GM23338 (cell line): ENCODE measurements at regions not wholly inside any gene's neighbourhood (a gene's known extent, or its start where the extent isn't known, plus 50 kb on each side); places are given as distances from the start of the nearest gene placed in this dataset.

ENCODE experiments used
- ATAC-seq: fragments of 200-7000 bp; cut with Tn5 transposase; 3 replicates; pipeline ENCODE4 v1.9.1; 2020
- DNase-seq: peaks from one replicate; pipeline ENCODE4 v3.0.0-alpha.2; 2015; ENCODE audit warnings: low spot score
- H2AFZ ChIP-seq: fragments of 200-600 bp; sonication (generic); 2 replicates; pipeline ENCODE4 v1.8.0; 2016; ENCODE audit warnings: antibody characterized with exemption, mild to moderate bottlenecking, moderate library complexity
- H3F3A ChIP-seq: fragments of 200-600 bp; sonication (generic); replicated peaks from 2 replicates; pipeline ENCODE4 v1.8.0; 2017; ENCODE audit warnings: antibody characterized with exemption, mixed run types, low read depth
- H3K27ac ChIP-seq: fragments of 200-600 bp; sonication (generic); 2 replicates; pipeline ENCODE4 v1.6.1; 2016; ENCODE audit warnings: low read depth
- H3K27me3 ChIP-seq: fragments of 200-600 bp; sonication (generic); 2 replicates; pipeline ENCODE4 v1.8.0; 2016; ENCODE audit warnings: mild to moderate bottlenecking, mixed run types, moderate library complexity; ENCODE audit not compliant: insufficient read depth
- H3K36me3 ChIP-seq: fragments of 200-600 bp; sonication (generic); 2 replicates; pipeline ENCODE4 v1.8.0; 2016; ENCODE audit warnings: mild to moderate bottlenecking; ENCODE audit not compliant: insufficient read depth
- H3K4me1 ChIP-seq: fragments of 200-600 bp; sonication (generic); 2 replicates; pipeline ENCODE4 v1.8.0; 2016; ENCODE audit warnings: mild to moderate bottlenecking, moderate library complexity; ENCODE audit not compliant: insufficient read depth
- H3K4me2 ChIP-seq: fragments of 200-600 bp; sonication (generic); 2 replicates; pipeline ENCODE4 v1.7.1; 2017; ENCODE audit warnings: mixed run types
- H3K4me3 ChIP-seq: fragments of 200-600 bp; sonication (generic); 2 replicates; pipeline ENCODE4 v1.6.1; 2016; ENCODE audit warnings: mixed run types
- H3K79me2 ChIP-seq: fragments of 200-600 bp; sonication (generic); replicated peaks from 2 replicates; pipeline ENCODE4 v1.8.0; 2017; ENCODE audit warnings: mild to moderate bottlenecking; ENCODE audit not compliant: insufficient read depth
- H3K9me2 ChIP-seq: fragments of 200-600 bp; sonication (generic); 2 replicates; pipeline ENCODE4 v1.8.0; 2017; ENCODE audit not compliant: insufficient read depth
- H4K20me1 ChIP-seq: fragments of 200-600 bp; sonication (generic); replicated peaks from 2 replicates; pipeline ENCODE4 v1.8.0; 2017; ENCODE audit warnings: mild to moderate bottlenecking; ENCODE audit not compliant: insufficient read depth
- H3K27ac Mint-ChIP-seq: 2 replicates; pipeline ENCODE4 v1.8.0; 2020; ENCODE audit warnings: inconsistent platforms, mild to moderate bottlenecking, moderate library complexity, mixed read lengths
- H3K27me3 Mint-ChIP-seq: 3 replicates; pipeline ENCODE4 v1.8.0; 2022; ENCODE audit warnings: low read depth, mild to moderate bottlenecking, moderate library complexity, mixed read lengths, inconsistent platforms; ENCODE audit not compliant: insufficient read depth, poor library complexity
- H3K36me3 Mint-ChIP-seq: 3 replicates; pipeline ENCODE4 v1.8.0; 2021; ENCODE audit warnings: low read depth, mild to moderate bottlenecking, inconsistent platforms, moderate library complexity, mixed read lengths
- H3K4me1 Mint-ChIP-seq: 3 replicates; pipeline ENCODE4 v1.8.0; 2020; ENCODE audit warnings: mild to moderate bottlenecking, inconsistent platforms, mixed read lengths
- H3K4me3 Mint-ChIP-seq: 3 replicates; pipeline ENCODE4 v1.8.0; 2021; ENCODE audit warnings: moderate library complexity, mild to moderate bottlenecking, inconsistent platforms, mixed read lengths
- H3K9me3 Mint-ChIP-seq: 3 replicates; pipeline ENCODE4 v1.8.0; 2020; ENCODE audit warnings: moderate library complexity, mild to moderate bottlenecking, inconsistent platforms, mixed read lengths
- CREB1 ChIP-seq: fragments of 250-450 bp; sonication (Bioruptor Pico); IDR thresholded peaks from 2 replicates; pipeline ENCODE4 v1.5.0; 2020; ENCODE audit warnings: low read depth, mild to moderate bottlenecking, moderate library complexity
- EZH2 ChIP-seq: fragments of 200-600 bp; sonication (generic); IDR thresholded peaks from one replicate; pipeline ENCODE4 v1.8.0; 2017; ENCODE audit warnings: antibody characterized with exemption, mild to moderate bottlenecking, low read depth; ENCODE audit not compliant: unreplicated experiment
- EZH2phosphoT487 ChIP-seq: fragments of 200-600 bp; sonication (generic); IDR thresholded peaks from one replicate; pipeline ENCODE4 v1.8.1; 2018; ENCODE audit warnings: antibody characterized with exemption; ENCODE audit not compliant: unreplicated experiment
- JUNB ChIP-seq: IDR thresholded peaks from one replicate; pipeline ENCODE4 v1.6.1; 2016; ENCODE audit warnings: antibody characterized with exemption; ENCODE audit not compliant: unreplicated experiment
- NANOG ChIP-seq: IDR thresholded peaks from 2 replicates; pipeline ENCODE4 v1.6.1; 2016; ENCODE audit warnings: antibody characterized with exemption, borderline replicate concordance
- POLR2AphosphoS5 ChIP-seq: IDR thresholded peaks from 2 replicates; pipeline ENCODE4 v1.6.1; 2016; ENCODE audit warnings: antibody characterized with exemption, low read depth
- STAT1 ChIP-seq: IDR thresholded peaks from one replicate; pipeline ENCODE4 v1.6.1; 2016; ENCODE audit warnings: antibody characterized with exemption; ENCODE audit not compliant: unreplicated experiment
- ZNF114 ChIP-seq: fragments of 250-450 bp; sonication (Bioruptor Pico); IDR thresholded peaks from 2 replicates; pipeline ENCODE4 v1.5.0; 2020; ENCODE audit warnings: mild to moderate bottlenecking, moderate library complexity
- ZNF331 ChIP-seq: fragments of 250-450 bp; sonication (Bioruptor Pico); IDR thresholded peaks from 2 replicates; pipeline ENCODE4 v1.5.0; 2020; ENCODE audit warnings: low read depth, mild to moderate bottlenecking, moderate library complexity
- TF ChIP-seq, protein P1 (sequence below), 2 experiments: fragments of 200-600 bp in 1 of 2; sonication (generic) in 1 of 2; conservative IDR thresholded peaks; 2 replicates each; pipeline versions ENCODE4 v1.5.1 to v1.6.1; 2016 to 2017; ENCODE audit warnings: antibody characterized with exemption in 2 of 2, low read depth in 2 of 2, mild to moderate bottlenecking in 2 of 2, moderate library complexity in 1 of 2
- TF ChIP-seq, protein P2 (sequence below): IDR thresholded peaks from one replicate; pipeline ENCODE4 v1.6.1; 2018; ENCODE audit warnings: antibody characterized with exemption; ENCODE audit not compliant: unreplicated experiment
- TF ChIP-seq, protein P3 (sequence below): fragments of 250-450 bp; sonication (Bioruptor Pico); IDR thresholded peaks from 2 replicates; pipeline ENCODE4 v1.5.0; 2020; ENCODE audit warnings: mild to moderate bottlenecking, moderate library complexity

DNA sequence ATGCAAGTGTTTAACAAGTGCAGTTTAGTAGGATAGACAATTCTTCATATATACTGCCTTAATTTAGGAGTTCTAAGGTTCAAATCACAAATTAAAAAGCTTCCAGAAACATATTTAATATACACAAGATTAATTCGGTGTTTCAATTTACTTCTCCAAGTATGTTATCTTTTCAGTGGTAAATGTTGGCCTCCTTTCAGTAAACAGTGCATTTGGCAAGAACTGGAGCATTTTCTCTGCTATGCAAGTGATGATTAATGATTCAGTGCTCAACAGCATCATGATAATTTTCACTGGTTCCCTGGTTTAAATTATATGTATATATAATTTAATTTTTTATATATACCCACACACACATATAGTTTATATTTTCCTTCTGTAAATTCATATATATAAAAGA, 541.7 kb downstream of the EFNA5 start:
- Histone ChIP-seq H3K9me2 (no peaks in the 10 kb centered on the region), H4K20me1 (no peaks in the 10 kb centered on the region), H2AFZ (no peak overlapping the region), H3K4me3 (no peak overlapping the region), H3K27ac (no peak overlapping the region), H3K36me3 (no peaks in the 10 kb centered on the region), H3K4me1 (no peaks in the 10 kb centered on the region), H3F3A (no peaks in the 10 kb centered on the region), H3K79me2 (no peaks in the 10 kb centered on the region), H3K4me2 (no peak overlapping the region), H3K27me3 (no peaks in the 10 kb centered on the region)
- DNase-seq (no peak), ATAC-seq (no peak)
- no peaks in the 10 kb centered on the region for H3K27me3 Mint-ChIP-seq
- H3K9me3 Mint-ChIP-seq: peaks cover 8% of the 10 kb centered on the region; the same call in 2 of the 3 replicates
- H3K4me1 Mint-ChIP-seq: no peaks in the 10 kb centered on the region
- no peak for TF ChIP-seq STAT1
- H3K36me3 Mint-ChIP-seq: no peaks in the 10 kb centered on the region; the same call in 2 of the 3 replicates
- H3K4me3 Mint-ChIP-seq: no peak overlapping the region
- no peak overlapping the region for H3K27ac Mint-ChIP-seq

DNA sequence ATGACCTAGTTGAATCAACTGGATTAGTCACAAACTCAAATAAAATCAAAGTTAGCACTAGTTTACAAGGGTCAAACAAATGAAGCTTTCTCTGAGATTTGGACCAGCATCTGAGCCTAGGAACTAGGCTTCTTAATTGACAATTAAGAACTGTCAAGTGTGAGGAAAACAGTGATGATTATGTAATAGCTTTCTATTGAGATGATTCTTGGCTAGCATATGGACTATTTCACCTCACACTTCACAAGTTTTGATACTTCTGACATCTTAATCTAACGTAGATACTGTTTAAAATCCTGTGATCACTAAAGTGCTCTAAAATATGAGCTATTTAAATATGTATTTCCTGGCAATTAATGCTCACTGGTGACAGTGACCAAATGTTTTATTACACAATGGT, 542.9 kb downstream of the EFNA5 start:
- Histone ChIP-seq H3K4me2 (no peak overlapping the region), H3K36me3 (no peaks in the 10 kb centered on the region), H3K27me3 (no peaks in the 10 kb centered on the region), H3K9me2 (no peaks in the 10 kb centered on the region), H3F3A (no peaks in the 10 kb centered on the region), H3K27ac (no peak overlapping the region), H3K79me2 (no peaks in the 10 kb centered on the region), H3K4me3 (no peak overlapping the region), H4K20me1 (no peaks in the 10 kb centered on the region), H3K4me1 (peaks cover 8% of the 10 kb centered on the region; the same call in 1 of the 2 replicates), H2AFZ (no peak overlapping the region)
- peaks cover 6% of the 10 kb centered on the region; the same call in 1 of the 3 replicates for H3K4me1 Mint-ChIP-seq
- no peak overlapping the region for H3K27ac Mint-ChIP-seq
- no peaks in the 10 kb centered on the region for H3K27me3 Mint-ChIP-seq
- no peaks in the 10 kb centered on the region for H3K36me3 Mint-ChIP-seq
- no peak overlapping the region for H3K4me3 Mint-ChIP-seq
- peaks cover 4% of the 10 kb centered on the region; the same call in 2 of the 3 replicates for H3K9me3 Mint-ChIP-seq
- DNase-seq (no peak), ATAC-seq (no peak)
- TF ChIP-seq EZH2phosphoT487 (no peak), ZNF331 (CRISPR knock-in tag) (no peak), NANOG (no peak), ZNF114 (CRISPR knock-in tag) (no peak), POLR2AphosphoS5 (no peak), JUNB (no peak), STAT1 (no peak), CREB1 (no peak), EZH2 (no peak)
- TF ChIP-seq, protein P1, sequence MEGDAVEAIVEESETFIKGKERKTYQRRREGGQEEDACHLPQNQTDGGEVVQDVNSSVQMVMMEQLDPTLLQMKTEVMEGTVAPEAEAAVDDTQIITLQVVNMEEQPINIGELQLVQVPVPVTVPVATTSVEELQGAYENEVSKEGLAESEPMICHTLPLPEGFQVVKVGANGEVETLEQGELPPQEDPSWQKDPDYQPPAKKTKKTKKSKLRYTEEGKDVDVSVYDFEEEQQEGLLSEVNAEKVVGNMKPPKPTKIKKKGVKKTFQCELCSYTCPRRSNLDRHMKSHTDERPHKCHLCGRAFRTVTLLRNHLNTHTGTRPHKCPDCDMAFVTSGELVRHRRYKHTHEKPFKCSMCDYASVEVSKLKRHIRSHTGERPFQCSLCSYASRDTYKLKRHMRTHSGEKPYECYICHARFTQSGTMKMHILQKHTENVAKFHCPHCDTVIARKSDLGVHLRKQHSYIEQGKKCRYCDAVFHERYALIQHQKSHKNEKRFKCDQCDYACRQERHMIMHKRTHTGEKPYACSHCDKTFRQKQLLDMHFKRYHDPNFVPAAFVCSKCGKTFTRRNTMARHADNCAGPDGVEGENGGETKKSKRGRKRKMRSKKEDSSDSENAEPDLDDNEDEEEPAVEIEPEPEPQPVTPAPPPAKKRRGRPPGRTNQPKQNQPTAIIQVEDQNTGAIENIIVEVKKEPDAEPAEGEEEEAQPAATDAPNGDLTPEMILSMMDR (conservative IDR thresholded peaks at IDR 0.05; ENCODE audit: low read depth in 2 of 2): no peak
- TF ChIP-seq, protein P2, sequence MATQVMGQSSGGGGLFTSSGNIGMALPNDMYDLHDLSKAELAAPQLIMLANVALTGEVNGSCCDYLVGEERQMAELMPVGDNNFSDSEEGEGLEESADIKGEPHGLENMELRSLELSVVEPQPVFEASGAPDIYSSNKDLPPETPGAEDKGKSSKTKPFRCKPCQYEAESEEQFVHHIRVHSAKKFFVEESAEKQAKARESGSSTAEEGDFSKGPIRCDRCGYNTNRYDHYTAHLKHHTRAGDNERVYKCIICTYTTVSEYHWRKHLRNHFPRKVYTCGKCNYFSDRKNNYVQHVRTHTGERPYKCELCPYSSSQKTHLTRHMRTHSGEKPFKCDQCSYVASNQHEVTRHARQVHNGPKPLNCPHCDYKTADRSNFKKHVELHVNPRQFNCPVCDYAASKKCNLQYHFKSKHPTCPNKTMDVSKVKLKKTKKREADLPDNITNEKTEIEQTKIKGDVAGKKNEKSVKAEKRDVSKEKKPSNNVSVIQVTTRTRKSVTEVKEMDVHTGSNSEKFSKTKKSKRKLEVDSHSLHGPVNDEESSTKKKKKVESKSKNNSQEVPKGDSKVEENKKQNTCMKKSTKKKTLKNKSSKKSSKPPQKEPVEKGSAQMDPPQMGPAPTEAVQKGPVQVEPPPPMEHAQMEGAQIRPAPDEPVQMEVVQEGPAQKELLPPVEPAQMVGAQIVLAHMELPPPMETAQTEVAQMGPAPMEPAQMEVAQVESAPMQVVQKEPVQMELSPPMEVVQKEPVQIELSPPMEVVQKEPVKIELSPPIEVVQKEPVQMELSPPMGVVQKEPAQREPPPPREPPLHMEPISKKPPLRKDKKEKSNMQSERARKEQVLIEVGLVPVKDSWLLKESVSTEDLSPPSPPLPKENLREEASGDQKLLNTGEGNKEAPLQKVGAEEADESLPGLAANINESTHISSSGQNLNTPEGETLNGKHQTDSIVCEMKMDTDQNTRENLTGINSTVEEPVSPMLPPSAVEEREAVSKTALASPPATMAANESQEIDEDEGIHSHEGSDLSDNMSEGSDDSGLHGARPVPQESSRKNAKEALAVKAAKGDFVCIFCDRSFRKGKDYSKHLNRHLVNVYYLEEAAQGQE: no peak
- TF ChIP-seq, protein P3, sequence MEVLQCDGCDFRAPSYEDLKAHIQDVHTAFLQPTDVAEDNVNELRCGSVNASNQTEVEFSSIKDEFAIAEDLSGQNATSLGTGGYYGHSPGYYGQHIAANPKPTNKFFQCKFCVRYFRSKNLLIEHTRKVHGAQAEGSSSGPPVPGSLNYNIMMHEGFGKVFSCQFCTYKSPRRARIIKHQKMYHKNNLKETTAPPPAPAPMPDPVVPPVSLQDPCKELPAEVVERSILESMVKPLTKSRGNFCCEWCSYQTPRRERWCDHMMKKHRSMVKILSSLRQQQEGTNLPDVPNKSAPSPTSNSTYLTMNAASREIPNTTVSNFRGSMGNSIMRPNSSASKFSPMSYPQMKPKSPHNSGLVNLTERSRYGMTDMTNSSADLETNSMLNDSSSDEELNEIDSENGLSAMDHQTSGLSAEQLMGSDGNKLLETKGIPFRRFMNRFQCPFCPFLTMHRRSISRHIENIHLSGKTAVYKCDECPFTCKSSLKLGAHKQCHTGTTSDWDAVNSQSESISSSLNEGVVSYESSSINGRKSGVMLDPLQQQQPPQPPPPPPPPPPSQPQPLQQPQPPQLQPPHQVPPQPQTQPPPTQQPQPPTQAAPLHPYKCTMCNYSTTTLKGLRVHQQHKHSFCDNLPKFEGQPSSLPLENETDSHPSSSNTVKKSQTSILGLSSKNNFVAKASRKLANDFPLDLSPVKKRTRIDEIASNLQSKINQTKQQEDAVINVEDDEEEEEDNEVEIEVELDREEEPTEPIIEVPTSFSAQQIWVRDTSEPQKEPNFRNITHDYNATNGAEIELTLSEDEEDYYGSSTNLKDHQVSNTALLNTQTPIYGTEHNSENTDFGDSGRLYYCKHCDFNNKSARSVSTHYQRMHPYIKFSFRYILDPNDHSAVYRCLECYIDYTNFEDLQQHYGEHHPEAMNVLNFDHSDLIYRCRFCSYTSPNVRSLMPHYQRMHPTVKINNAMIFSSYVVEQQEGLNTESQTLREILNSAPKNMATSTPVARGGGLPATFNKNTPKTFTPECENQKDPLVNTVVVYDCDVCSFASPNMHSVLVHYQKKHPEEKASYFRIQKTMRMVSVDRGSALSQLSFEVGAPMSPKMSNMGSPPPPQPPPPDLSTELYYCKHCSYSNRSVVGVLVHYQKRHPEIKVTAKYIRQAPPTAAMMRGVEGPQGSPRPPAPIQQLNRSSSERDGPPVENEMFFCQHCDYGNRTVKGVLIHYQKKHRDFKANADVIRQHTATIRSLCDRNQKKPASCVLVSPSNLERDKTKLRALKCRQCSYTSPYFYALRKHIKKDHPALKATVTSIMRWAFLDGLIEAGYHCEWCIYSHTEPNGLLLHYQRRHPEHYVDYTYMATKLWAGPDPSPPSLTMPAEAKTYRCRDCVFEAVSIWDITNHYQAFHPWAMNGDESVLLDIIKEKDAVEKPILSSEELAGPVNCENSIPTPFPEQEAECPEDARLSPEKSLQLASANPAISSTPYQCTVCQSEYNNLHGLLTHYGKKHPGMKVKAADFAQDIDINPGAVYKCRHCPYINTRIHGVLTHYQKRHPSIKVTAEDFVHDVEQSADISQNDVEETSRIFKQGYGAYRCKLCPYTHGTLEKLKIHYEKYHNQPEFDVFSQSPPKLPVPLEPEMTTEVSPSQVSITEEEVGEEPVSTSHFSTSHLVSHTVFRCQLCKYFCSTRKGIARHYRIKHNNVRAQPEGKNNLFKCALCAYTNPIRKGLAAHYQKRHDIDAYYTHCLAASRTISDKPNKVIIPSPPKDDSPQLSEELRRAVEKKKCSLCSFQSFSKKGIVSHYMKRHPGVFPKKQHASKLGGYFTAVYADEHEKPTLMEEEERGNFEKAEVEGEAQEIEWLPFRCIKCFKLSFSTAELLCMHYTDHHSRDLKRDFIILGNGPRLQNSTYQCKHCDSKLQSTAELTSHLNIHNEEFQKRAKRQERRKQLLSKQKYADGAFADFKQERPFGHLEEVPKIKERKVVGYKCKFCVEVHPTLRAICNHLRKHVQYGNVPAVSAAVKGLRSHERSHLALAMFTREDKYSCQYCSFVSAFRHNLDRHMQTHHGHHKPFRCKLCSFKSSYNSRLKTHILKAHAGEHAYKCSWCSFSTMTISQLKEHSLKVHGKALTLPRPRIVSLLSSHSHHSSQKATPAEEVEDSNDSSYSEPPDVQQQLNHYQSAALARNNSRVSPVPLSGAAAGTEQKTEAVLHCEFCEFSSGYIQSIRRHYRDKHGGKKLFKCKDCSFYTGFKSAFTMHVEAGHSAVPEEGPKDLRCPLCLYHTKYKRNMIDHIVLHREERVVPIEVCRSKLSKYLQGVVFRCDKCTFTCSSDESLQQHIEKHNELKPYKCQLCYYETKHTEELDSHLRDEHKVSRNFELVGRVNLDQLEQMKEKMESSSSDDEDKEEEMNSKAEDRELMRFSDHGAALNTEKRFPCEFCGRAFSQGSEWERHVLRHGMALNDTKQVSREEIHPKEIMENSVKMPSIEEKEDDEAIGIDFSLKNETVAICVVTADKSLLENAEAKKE (CRISPR knock-in tag): no peak
